Ectodermal cell (in vitro differentiated cells): ENCODE measurements at regions not wholly inside any gene's neighbourhood (a gene's known extent, or its start where the extent isn't known, plus 50 kb on each side); places are given as distances from the start of the nearest gene placed in this dataset.

Experiments used
- H3K27ac ChIP-seq: 2 replicates; pipeline ENCODE4 v1.7.0; 2013; ENCODE audit warnings: mild to moderate bottlenecking, low read depth, low read length; ENCODE audit not compliant: insufficient read depth, poor library complexity, severe bottlenecking
- H3K27me3 ChIP-seq: 2 replicates; pipeline ENCODE4 v1.7.0; 2013; ENCODE audit warnings: mild to moderate bottlenecking, low read length; ENCODE audit not compliant: insufficient read depth, control insufficient read depth, poor library complexity, severe bottlenecking
- H3K36me3 ChIP-seq: one replicate; pipeline ENCODE4 v1.7.0; 2013; ENCODE audit warnings: low read length; ENCODE audit not compliant: control insufficient read depth, insufficient read depth
- H3K4me1 ChIP-seq: one replicate; pipeline ENCODE4 v1.7.0; 2013; ENCODE audit warnings: low read length; ENCODE audit not compliant: control insufficient read depth, insufficient read depth
- H3K4me3 ChIP-seq: 2 replicates; pipeline ENCODE4 v1.7.0; 2013; ENCODE audit warnings: low read depth, low read length, control low read depth; ENCODE audit not compliant: insufficient read depth
- H3K9me3 ChIP-seq: 2 replicates; pipeline ENCODE4 v1.7.0; 2013; ENCODE audit warnings: mild to moderate bottlenecking, low read length, moderate library complexity; ENCODE audit not compliant: control insufficient read depth
- WGBS, 2 experiments: methylation state at CpG; one replicate each; pipeline ENCODE4 v1.1.7; 2013; ENCODE audit warnings: missing lambda C conversion rate in 2 of 2; 5-methylcytosine and 5-hydroxymethylcytosine counted together

DNA sequence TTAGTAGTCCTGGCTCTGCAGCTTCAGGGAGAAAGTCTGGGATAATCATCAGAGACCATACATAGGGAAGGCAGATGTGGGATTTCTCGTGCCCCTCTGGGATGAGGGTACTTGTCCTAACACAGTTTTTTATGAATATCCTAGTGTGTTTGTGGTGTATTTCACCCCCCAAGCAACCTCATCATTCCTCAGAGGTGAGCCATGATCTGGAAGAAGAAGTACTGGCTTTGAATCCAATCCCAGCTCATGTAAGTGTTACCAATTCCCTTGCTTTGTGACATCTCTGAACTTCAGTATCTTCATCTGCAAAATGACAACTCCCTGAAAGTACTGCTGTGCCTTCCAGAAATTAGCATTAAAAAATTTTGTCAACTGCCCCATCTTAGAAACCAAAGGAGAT is 347.5 kb upstream of the ZMIZ1 start:
- H3K27me3 ChIP-seq, result no peaks in the 10 kb centered on the region
- 94 to 100% methylated on average over 1 of the region's 1 CpG for WGBS, 2 experiments
- H3K4me1 ChIP-seq, result no peaks in the 10 kb centered on the region

DNA sequence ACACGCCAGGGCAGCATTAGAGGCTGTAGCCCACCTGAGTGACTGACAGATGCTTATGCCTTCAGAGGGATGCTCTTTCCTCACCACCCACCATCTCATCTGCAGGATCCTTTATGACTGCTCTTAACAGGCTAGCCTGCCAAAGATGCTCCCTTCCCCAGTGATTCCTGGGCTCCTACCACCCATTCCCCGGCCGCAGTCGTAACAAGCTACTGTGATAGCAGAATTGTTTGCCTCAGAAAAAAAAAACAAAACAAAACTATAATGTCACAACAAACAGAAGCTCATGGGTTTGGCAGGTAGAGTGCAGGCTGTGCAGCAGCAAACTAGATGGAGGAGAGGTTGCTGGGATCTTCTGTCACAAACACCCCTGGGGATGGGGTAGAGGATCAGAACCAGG is 343.9 kb upstream of the ZMIZ1 start:
- H3K9me3 ChIP-seq, result no peaks in the 10 kb centered on the region

More for the DNA sequence above, 347.5 kb upstream of the ZMIZ1 start:
- no peak overlapping the region for H3K27ac ChIP-seq
- no peaks in the 10 kb centered on the region for H3K9me3 ChIP-seq
- H3K36me3 ChIP-seq, result no peaks in the 10 kb centered on the region
- H3K4me3 ChIP-seq, result no peak overlapping the region

DNA sequence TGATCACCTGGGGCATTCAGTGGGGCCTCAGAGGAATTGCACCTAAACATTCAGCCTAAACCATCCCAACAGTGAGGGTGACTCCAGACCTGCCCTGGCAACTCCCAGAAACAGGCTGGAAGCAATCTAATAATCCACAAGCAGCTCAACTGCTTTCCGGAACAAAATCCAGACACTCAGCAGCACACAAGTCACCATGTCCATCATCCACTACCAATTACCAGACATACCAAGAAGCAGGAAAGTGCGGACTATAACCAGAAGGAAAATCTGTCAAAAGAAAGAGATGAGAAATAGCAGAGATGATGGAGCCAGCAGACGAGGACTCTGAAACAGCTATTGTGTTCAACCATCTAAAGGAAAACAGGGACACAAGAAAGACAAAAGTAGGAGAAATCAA is 342.6 kb upstream of the ZMIZ1 start:
- Histone ChIP-seq H3K27me3 (no peaks in the 10 kb centered on the region), H3K4me1 (no peaks in the 10 kb centered on the region)
- 87 to 91% methylated on average over 3 of the region's 3 CpGs for WGBS, 2 experiments

More for the DNA sequence above, 343.9 kb upstream of the ZMIZ1 start:
- Histone ChIP-seq H3K27ac (no peak overlapping the region), H3K4me1 (no peaks in the 10 kb centered on the region), H3K4me3 (no peak overlapping the region), H3K27me3 (no peaks in the 10 kb centered on the region), H3K36me3 (no peaks in the 10 kb centered on the region)
- 84 to 88% methylated on average over 4 of the region's 4 CpGs for WGBS, 2 experiments

GRCh38 chr10:78727251-78727650 is 341.5 kb upstream of the ZMIZ1 start:
- no peaks in the 10 kb centered on the region for H3K36me3 ChIP-seq
- WGBS, 2 experiments, result 92 to 95% methylated on average over 2 of the region's 2 CpGs
- H3K9me3 ChIP-seq, result no peaks in the 10 kb centered on the region
- no peak overlapping the region for H3K27ac ChIP-seq
- no peaks in the 10 kb centered on the region for H3K4me1 ChIP-seq
- no peak overlapping the region for H3K4me3 ChIP-seq
- H3K27me3 ChIP-seq, result no peaks in the 10 kb centered on the region

More for the DNA sequence above, 342.6 kb upstream of the ZMIZ1 start:
- no peaks in the 10 kb centered on the region for H3K36me3 ChIP-seq
- H3K4me3 ChIP-seq, result no peak overlapping the region
- no peak overlapping the region for H3K27ac ChIP-seq
- H3K9me3 ChIP-seq, result no peaks in the 10 kb centered on the region

DNA sequence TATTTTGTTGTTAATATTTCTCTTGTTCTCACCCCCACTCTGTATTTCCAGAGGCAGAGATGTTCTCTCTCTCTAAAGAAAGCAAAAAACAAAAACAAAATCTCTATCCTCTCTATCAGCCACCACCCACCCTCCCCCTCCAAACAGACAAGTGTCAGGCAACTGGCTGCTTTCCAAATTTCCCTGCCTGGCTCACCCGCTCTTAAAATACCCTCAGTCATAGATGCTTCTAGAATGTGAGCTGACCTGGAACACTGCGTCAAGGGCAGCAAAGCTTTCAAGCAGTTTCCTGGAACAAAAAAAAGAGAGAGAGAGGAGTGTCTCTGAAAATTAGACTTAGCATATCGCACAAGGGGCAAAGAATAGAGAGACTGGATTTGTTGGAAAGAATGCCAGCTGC is 341.0 kb upstream of the ZMIZ1 start:
- Histone ChIP-seq H3K27ac (no peak overlapping the region), H3K9me3 (no peaks in the 10 kb centered on the region), H3K27me3 (no peaks in the 10 kb centered on the region), H3K4me3 (no peak overlapping the region), H3K36me3 (no peaks in the 10 kb centered on the region), H3K4me1 (no peaks in the 10 kb centered on the region)
- 93 to 94% methylated on average over 3 of the region's 3 CpGs for WGBS, 2 experiments

DNA sequence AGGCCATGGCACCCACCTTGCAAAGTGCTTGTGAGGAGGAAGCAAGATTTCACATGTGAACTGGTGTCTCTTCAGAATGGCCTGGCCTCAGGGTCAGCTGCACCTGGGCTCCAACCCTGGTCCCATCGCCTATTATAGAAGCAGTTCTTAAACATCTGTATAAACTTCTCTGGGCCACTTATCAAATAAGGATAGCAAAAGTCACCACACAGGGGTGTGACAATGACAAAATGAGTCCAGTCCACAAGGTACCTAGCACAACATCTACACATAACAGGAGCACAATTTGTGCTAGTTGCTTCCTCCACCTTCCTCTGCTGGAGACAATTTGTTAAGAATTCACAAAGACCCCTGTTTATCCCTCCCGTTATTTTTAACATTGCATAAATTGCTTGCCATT is 340.6 kb upstream of the ZMIZ1 start:
- Histone ChIP-seq H3K4me1 (no peaks in the 10 kb centered on the region), H3K27ac (no peak overlapping the region), H3K9me3 (no peaks in the 10 kb centered on the region), H3K27me3 (no peaks in the 10 kb centered on the region), H3K4me3 (no peak overlapping the region), H3K36me3 (no peaks in the 10 kb centered on the region)
- WGBS, 2 experiments, result 89 to 96% methylated on average over 2 of the region's 2 CpGs

DNA sequence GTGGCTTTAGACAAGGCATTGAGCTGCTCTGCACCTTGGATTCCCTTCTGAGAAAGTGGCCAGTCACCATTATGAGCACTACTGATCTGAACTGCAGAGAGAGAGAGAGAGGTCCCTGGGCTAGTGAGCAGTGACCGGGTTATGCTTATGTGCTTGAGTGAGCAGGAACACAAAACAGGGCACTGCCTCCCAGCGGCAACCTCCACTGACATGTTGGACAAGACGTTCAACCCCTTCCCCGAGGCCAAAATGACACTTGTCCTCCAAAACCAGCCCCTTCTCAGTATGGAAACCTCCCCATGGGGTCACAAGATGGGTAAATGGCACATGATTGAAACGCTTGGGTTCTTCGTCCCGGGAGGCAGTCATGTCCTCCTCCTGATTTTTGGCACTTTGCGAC is 339.4 kb upstream of the ZMIZ1 start:
- Histone ChIP-seq H3K27me3 (no peaks in the 10 kb centered on the region), H3K4me3 (no peak overlapping the region), H3K9me3 (no peaks in the 10 kb centered on the region), H3K4me1 (no peaks in the 10 kb centered on the region), H3K27ac (no peak overlapping the region), H3K36me3 (no peaks in the 10 kb centered on the region)
- WGBS, 2 experiments, result 95 to 96% methylated on average over 8 of the region's 8 CpGs

- Histone ChIP-seq H3K9me3 (no peaks in the 10 kb centered on the region), H3K27me3 (no peaks in the 10 kb centered on the region), H3K27ac (no peak overlapping the region), H3K36me3 (no peaks in the 10 kb centered on the region), H3K4me1 (no peaks in the 10 kb centered on the region), H3K4me3 (no peak overlapping the region)
- 41 to 44% methylated on average over 2 of the region's 2 CpGs for WGBS, 2 experiments
These were observed 339.0 kb upstream of the ZMIZ1 start for GRCh38 chr10:78729800-78730199.

GRCh38 chr10:78730754-78731153 is 338.0 kb upstream of the ZMIZ1 start:
- no peak overlapping the region for H3K27ac ChIP-seq
- H3K27me3 ChIP-seq, result no peaks in the 10 kb centered on the region
- WGBS, 2 experiments, result 93 to 94% methylated on average over 8 of the region's 8 CpGs
- H3K4me1 ChIP-seq, result no peaks in the 10 kb centered on the region
- no peaks in the 10 kb centered on the region for H3K36me3 ChIP-seq
- H3K9me3 ChIP-seq, result no peaks in the 10 kb centered on the region
- no peak overlapping the region for H3K4me3 ChIP-seq

GRCh38 chr10:78731675-78732074 is 337.1 kb upstream of the ZMIZ1 start:
- no peak overlapping the region for H3K4me3 ChIP-seq
- no peaks in the 10 kb centered on the region for H3K9me3 ChIP-seq
- H3K4me1 ChIP-seq, result no peaks in the 10 kb centered on the region
- H3K27ac ChIP-seq, result no peak overlapping the region
- H3K27me3 ChIP-seq, result no peaks in the 10 kb centered on the region
- no peaks in the 10 kb centered on the region for H3K36me3 ChIP-seq
- WGBS, 2 experiments, result 93 to 95% methylated on average over 3 of the region's 3 CpGs

GRCh38 chr10:78732381-78732780 is 336.4 kb upstream of the ZMIZ1 start:
- Histone ChIP-seq H3K36me3 (no peaks in the 10 kb centered on the region), H3K27me3 (no peaks in the 10 kb centered on the region), H3K4me1 (no peaks in the 10 kb centered on the region), H3K4me3 (no peak overlapping the region), H3K27ac (no peak overlapping the region), H3K9me3 (no peaks in the 10 kb centered on the region)
- WGBS, 2 experiments, result 92 to 96% methylated on average over 8 of the region's 8 CpGs
